Mesothelial cell of epicardium (in vitro differentiated cells): ENCODE measurements at regions not wholly inside any gene's neighbourhood (a gene's known extent, or its start where the extent isn't known, plus 50 kb on each side); places are given as distances from the start of the nearest gene placed in this dataset.

Experiments used
- DNase-seq, 2 experiments: peaks; one replicate each; pipeline ENCODE4 v3.0.0; 2021; ENCODE audit warnings: low spot score in 2 of 2; ENCODE audit not compliant: unreplicated experiment in 2 of 2
- H3K27ac Mint-ChIP-seq: 2 replicates; pipeline ENCODE4 v1.8.0; 2021; ENCODE audit warnings: mixed read lengths
- H3K27me3 Mint-ChIP-seq: 2 replicates; pipeline ENCODE4 v1.8.0; 2021; ENCODE audit warnings: low read depth, mixed read lengths
- H3K36me3 Mint-ChIP-seq: 2 replicates; pipeline ENCODE4 v1.8.0; 2021; ENCODE audit warnings: mixed read lengths
- H3K4me1 Mint-ChIP-seq: 2 replicates; pipeline ENCODE4 v1.8.0; 2021; ENCODE audit warnings: mixed read lengths
- H3K4me3 Mint-ChIP-seq: 2 replicates; pipeline ENCODE4 v1.8.0; 2021; ENCODE audit warnings: mild to moderate bottlenecking, moderate library complexity, mixed read lengths
- H3K9me3 Mint-ChIP-seq: 2 replicates; pipeline ENCODE4 v1.8.0; 2021; ENCODE audit warnings: mixed read lengths
- TF ChIP-seq, protein P1 (sequence below): fragments of 200-600 bp; sonication (generic); IDR thresholded peaks from one replicate; pipeline ENCODE4 v1.5.0; 2021; ENCODE audit warnings: antibody characterized with exemption; ENCODE audit not compliant: unreplicated experiment

DNA sequence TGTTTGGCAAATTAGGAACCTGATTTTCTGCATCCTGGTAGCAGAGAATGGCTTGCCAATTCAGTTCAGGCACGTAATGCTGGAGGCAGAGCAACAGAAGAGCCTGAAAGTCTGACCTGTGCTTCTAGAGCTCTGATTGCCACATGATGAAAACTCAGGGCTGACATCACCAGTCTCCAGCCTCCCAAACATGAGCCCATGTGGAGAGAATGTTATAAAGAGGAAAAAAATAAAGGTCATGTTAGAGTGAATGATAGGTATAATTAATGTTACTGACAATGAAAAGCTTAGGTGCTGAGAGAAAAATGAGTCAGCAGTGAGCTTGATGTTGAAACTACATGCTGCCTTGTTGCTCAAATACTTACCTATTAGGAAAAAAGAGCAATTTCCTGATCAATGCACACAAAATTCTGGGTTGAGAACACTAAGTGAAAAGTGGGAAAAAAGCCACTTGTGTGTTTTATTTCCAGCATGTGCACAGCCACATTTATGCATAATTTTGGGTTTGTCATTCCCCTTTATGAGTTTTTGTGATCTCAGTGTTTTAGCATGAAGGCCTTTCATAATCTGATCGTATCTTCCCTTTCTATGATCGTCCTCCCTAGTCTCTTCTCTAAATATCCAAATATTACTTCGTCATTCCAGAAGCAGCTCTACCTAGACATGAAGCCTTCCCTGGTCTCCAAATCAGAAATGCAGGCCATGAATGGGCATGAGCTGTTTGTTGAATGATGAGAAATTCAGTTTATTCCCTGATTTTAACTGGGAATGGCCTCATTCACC, 113.3 kb upstream of the CPEB2 start:
- H3K36me3 Mint-ChIP-seq = no peaks in the 10 kb centered on the region
- TF ChIP-seq, protein P1, sequence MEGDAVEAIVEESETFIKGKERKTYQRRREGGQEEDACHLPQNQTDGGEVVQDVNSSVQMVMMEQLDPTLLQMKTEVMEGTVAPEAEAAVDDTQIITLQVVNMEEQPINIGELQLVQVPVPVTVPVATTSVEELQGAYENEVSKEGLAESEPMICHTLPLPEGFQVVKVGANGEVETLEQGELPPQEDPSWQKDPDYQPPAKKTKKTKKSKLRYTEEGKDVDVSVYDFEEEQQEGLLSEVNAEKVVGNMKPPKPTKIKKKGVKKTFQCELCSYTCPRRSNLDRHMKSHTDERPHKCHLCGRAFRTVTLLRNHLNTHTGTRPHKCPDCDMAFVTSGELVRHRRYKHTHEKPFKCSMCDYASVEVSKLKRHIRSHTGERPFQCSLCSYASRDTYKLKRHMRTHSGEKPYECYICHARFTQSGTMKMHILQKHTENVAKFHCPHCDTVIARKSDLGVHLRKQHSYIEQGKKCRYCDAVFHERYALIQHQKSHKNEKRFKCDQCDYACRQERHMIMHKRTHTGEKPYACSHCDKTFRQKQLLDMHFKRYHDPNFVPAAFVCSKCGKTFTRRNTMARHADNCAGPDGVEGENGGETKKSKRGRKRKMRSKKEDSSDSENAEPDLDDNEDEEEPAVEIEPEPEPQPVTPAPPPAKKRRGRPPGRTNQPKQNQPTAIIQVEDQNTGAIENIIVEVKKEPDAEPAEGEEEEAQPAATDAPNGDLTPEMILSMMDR = no peak
- H3K27me3 Mint-ChIP-seq = no peaks in the 10 kb centered on the region
- no peak for DNase-seq
- no peaks in the 10 kb centered on the region for H3K4me1 Mint-ChIP-seq
- no peaks in the 10 kb centered on the region for H3K9me3 Mint-ChIP-seq
- no peak overlapping the region for H3K27ac Mint-ChIP-seq
- no peak overlapping the region for H3K4me3 Mint-ChIP-seq

GRCh38 chr4:14892563-14892962, 109.7 kb upstream of the CPEB2 start:
- H3K9me3 Mint-ChIP-seq = no peaks in the 10 kb centered on the region
- H3K4me3 Mint-ChIP-seq = no peak overlapping the region
- DNase-seq = no peak
- TF ChIP-seq, protein P1 = no peak
- H3K4me1 Mint-ChIP-seq = no peaks in the 10 kb centered on the region
- H3K27me3 Mint-ChIP-seq = peaks cover 9% of the 10 kb centered on the region
- H3K36me3 Mint-ChIP-seq = no peaks in the 10 kb centered on the region
- no peak overlapping the region for H3K27ac Mint-ChIP-seq

GRCh38 chr4:14893713-14894112, 108.6 kb upstream of the CPEB2 start:
- H3K4me1 Mint-ChIP-seq = no peaks in the 10 kb centered on the region
- H3K27ac Mint-ChIP-seq = no peak overlapping the region
- no peak for DNase-seq
- H3K9me3 Mint-ChIP-seq = no peaks in the 10 kb centered on the region
- TF ChIP-seq, protein P1 = no peak
- no peaks in the 10 kb centered on the region for H3K36me3 Mint-ChIP-seq
- no peak overlapping the region for H3K4me3 Mint-ChIP-seq
- peaks cover 17% of the 10 kb centered on the region for H3K27me3 Mint-ChIP-seq

- TF ChIP-seq, protein P1 = no peak
- H3K27me3 Mint-ChIP-seq = peaks cover 19% of the 10 kb centered on the region
- H3K27ac Mint-ChIP-seq = no peak overlapping the region
- no peaks in the 10 kb centered on the region for H3K4me1 Mint-ChIP-seq
- no peak overlapping the region for H3K4me3 Mint-ChIP-seq
- no peak for DNase-seq
- no peaks in the 10 kb centered on the region for H3K36me3 Mint-ChIP-seq
- no peaks in the 10 kb centered on the region for H3K9me3 Mint-ChIP-seq
Measured at GRCh38 chr4:14894392-14895292, 107.6 kb upstream of the CPEB2 start.

DNA sequence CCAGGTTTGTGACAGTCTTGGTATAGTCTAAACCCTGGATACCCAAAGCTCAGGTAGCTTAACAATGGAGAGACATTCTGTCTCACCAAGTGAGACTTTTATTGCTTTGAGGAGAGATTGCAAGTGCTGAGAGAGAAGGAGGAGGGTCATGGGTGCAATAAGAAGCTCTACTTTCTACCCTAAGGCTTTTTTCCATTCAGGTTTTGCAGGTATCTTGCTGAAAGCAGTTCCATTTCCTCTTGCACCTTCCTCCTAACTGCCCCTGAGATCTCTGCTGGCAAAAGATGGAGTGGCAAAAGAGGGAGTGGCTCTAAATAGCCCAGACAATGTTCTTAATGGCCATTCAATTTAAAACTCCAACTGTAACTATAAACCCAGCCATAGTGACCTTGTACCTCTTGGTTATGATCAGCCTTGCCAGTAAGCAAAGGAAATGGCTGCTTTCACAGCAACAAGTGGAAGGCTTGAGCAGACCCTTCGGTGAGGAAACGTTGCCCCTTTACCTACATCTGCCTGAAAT, 105.6 kb upstream of the CPEB2 start:
- DNase-seq = no peak
- Mint-ChIP-seq H3K9me3 (no peaks in the 10 kb centered on the region), H3K36me3 (no peaks in the 10 kb centered on the region), H3K27me3 (peaks cover 24% of the 10 kb centered on the region), H3K4me1 (no peaks in the 10 kb centered on the region), H3K4me3 (no peak overlapping the region), H3K27ac (no peak overlapping the region)
- TF ChIP-seq, protein P1 = no peak
